ENCODE measurements at regions not wholly inside any gene's neighbourhood (a gene's known extent, or its start where the extent isn't known, plus 50 kb on each side); places are given as distances from the start of the nearest gene placed in this dataset.

GRCh38 chr10:36381748-36382147, 739.7 kb upstream of the FZD8 start:
- Histone ChIP-seq H3K79me2 (ENCODE audit: insufficient read depth, low read length) (no peaks in the 10 kb centered on the region), H3K4me3 (ENCODE audit: insufficient read depth, low read depth, low read length) (no peak overlapping the region), H3K27me3 (ENCODE audit: insufficient read depth, low read length) (no peaks in the 10 kb centered on the region), H3K4me2 (ENCODE audit: low read length) (no peak overlapping the region), H3K27ac (ENCODE audit: low read depth, low read length) (no peak overlapping the region), H3K36me3 (ENCODE audit: insufficient read depth, low read length) (no peaks in the 10 kb centered on the region), H3K9ac (ENCODE audit: low read length) (no peak overlapping the region), H4K20me1 (ENCODE audit: insufficient read depth, low read length) (no peaks in the 10 kb centered on the region), H3K4me1 (ENCODE audit: insufficient read depth, low read length) (no peaks in the 10 kb centered on the region), H3K9me3 (ENCODE audit: insufficient read depth, low read depth, low read length) (no peaks in the 10 kb centered on the region), H2AFZ (ENCODE audit: low read depth, low read length) (no peak overlapping the region)
- H3K9me3 Mint-ChIP-seq (ENCODE audit: unreplicated experiment), result no peaks in the 10 kb centered on the region
- DNase-seq (ENCODE audit: low read depth), result no peak
- no peaks in the 10 kb centered on the region for H3K4me1 Mint-ChIP-seq (ENCODE audit: low read depth, unreplicated experiment)
- no peak overlapping the region for H3K27ac Mint-ChIP-seq (ENCODE audit: unreplicated experiment)
- no peak overlapping the region for H3K4me3 Mint-ChIP-seq (ENCODE audit: unreplicated experiment)
- no peaks in the 10 kb centered on the region for H3K36me3 Mint-ChIP-seq (ENCODE audit: low read depth, unreplicated experiment)
- no peak for FAIRE-seq
- no peaks in the 10 kb centered on the region for H3K27me3 Mint-ChIP-seq (ENCODE audit: low read depth, unreplicated experiment)
- TF ChIP-seq CTCF (IDR thresholded peaks at IDR 0.05; ENCODE audit: insufficient read depth, low read depth, low read length) (no peak), EZH2 (IDR thresholded peaks at IDR 0.05; ENCODE audit: insufficient read depth, low read length) (no peak)

- H3K4me1 ChIP-seq (ENCODE audit: insufficient read depth, low read length), result no peaks in the 10 kb centered on the region
- no peak for DNase-seq (ENCODE audit: low read depth)
- H2AFZ ChIP-seq (ENCODE audit: low read depth, low read length), result no peak overlapping the region
- H3K27ac Mint-ChIP-seq (ENCODE audit: unreplicated experiment), result no peak overlapping the region
- no peaks in the 10 kb centered on the region for H3K79me2 ChIP-seq (ENCODE audit: insufficient read depth, low read length)
- no peaks in the 10 kb centered on the region for H3K27me3 Mint-ChIP-seq (ENCODE audit: low read depth, unreplicated experiment)
- H3K4me2 ChIP-seq (ENCODE audit: low read length), result no peak overlapping the region
- H3K36me3 Mint-ChIP-seq (ENCODE audit: low read depth, unreplicated experiment), result no peaks in the 10 kb centered on the region
- no peaks in the 10 kb centered on the region for H3K36me3 ChIP-seq (ENCODE audit: insufficient read depth, low read length)
- no peaks in the 10 kb centered on the region for H3K27me3 ChIP-seq (ENCODE audit: insufficient read depth, low read length)
- no peak for FAIRE-seq
- no peaks in the 10 kb centered on the region for H3K9me3 Mint-ChIP-seq (ENCODE audit: unreplicated experiment)
- no peak overlapping the region for H3K9ac ChIP-seq (ENCODE audit: low read length)
- H3K4me3 ChIP-seq (ENCODE audit: insufficient read depth, low read depth, low read length), result no peak overlapping the region
- H3K4me3 Mint-ChIP-seq (ENCODE audit: unreplicated experiment), result no peak overlapping the region
- H4K20me1 ChIP-seq (ENCODE audit: insufficient read depth, low read length), result no peaks in the 10 kb centered on the region
- H3K9me3 ChIP-seq (ENCODE audit: insufficient read depth, low read depth, low read length), result no peaks in the 10 kb centered on the region
- no peak overlapping the region for H3K27ac ChIP-seq (ENCODE audit: low read depth, low read length)
- TF ChIP-seq EZH2 (IDR thresholded peaks at IDR 0.05; ENCODE audit: insufficient read depth, low read length) (no peak), CTCF (IDR thresholded peaks at IDR 0.05; ENCODE audit: insufficient read depth, low read depth, low read length) (no peak)
- no peaks in the 10 kb centered on the region for H3K4me1 Mint-ChIP-seq (ENCODE audit: low read depth, unreplicated experiment)
Measured at GRCh38 chr10:36380538-36380937, 738.4 kb upstream of the FZD8 start.

GRCh38 chr10:36375107-36375506, 733.0 kb upstream of the FZD8 start:
- H3K27ac Mint-ChIP-seq (ENCODE audit: unreplicated experiment), result no peak overlapping the region
- H3K4me2 ChIP-seq (ENCODE audit: low read length), result no peak overlapping the region
- H3K36me3 ChIP-seq (ENCODE audit: insufficient read depth, low read length), result no peaks in the 10 kb centered on the region
- H3K36me3 Mint-ChIP-seq (ENCODE audit: low read depth, unreplicated experiment), result no peaks in the 10 kb centered on the region
- H3K27me3 ChIP-seq (ENCODE audit: insufficient read depth, low read length), result no peaks in the 10 kb centered on the region
- no peak overlapping the region for H2AFZ ChIP-seq (ENCODE audit: low read depth, low read length)
- no peaks in the 10 kb centered on the region for H3K79me2 ChIP-seq (ENCODE audit: insufficient read depth, low read length)
- no peak overlapping the region for H3K9ac ChIP-seq (ENCODE audit: low read length)
- TF ChIP-seq CTCF (IDR thresholded peaks at IDR 0.05; ENCODE audit: insufficient read depth, low read depth, low read length), result no peak
- TF ChIP-seq EZH2 (IDR thresholded peaks at IDR 0.05; ENCODE audit: insufficient read depth, low read length), result no peak
- no peaks in the 10 kb centered on the region for H3K4me1 Mint-ChIP-seq (ENCODE audit: low read depth, unreplicated experiment)
- H3K27me3 Mint-ChIP-seq (ENCODE audit: low read depth, unreplicated experiment), result no peaks in the 10 kb centered on the region
- H3K4me3 ChIP-seq (ENCODE audit: insufficient read depth, low read depth, low read length), result no peak overlapping the region
- no peaks in the 10 kb centered on the region for H3K4me1 ChIP-seq (ENCODE audit: insufficient read depth, low read length)
- no peak overlapping the region for H3K27ac ChIP-seq (ENCODE audit: low read depth, low read length)
- no peaks in the 10 kb centered on the region for H3K9me3 ChIP-seq (ENCODE audit: insufficient read depth, low read depth, low read length)
- no peaks in the 10 kb centered on the region for H3K9me3 Mint-ChIP-seq (ENCODE audit: unreplicated experiment)
- no peak for FAIRE-seq
- no peak overlapping the region for H3K4me3 Mint-ChIP-seq (ENCODE audit: unreplicated experiment)
- DNase-seq (ENCODE audit: low read depth), result no peak
- no peaks in the 10 kb centered on the region for H4K20me1 ChIP-seq (ENCODE audit: insufficient read depth, low read length)

Measured in astrocyte (in vitro differentiated cells and primary cell).